ENCODE measurements at regions not wholly inside any gene's neighbourhood (a gene's known extent, or its start where the extent isn't known, plus 50 kb on each side); places are given as distances from the start of the nearest gene placed in this dataset.

DNA sequence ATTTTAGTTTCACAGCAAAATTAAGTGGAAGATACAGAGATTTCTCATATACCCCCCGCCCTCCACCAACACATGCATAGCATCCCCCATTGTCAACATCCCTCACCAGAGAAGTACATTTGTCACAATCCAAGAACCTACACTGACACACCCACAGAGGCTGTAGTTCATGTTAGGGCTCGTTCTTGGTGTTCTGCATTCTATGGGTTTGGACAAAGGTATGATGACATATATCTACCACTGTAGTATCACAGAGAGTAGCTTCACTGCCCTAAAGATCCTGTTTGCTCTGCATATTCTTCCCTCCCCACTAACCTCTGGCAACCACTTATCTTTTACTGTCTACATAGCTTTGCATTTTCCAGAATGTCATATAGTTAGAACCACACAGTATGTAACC, 444.6 kb upstream of the DCN start:
- DNase-seq (ENCODE audit: low read depth, low spot score) = no peak

DNA sequence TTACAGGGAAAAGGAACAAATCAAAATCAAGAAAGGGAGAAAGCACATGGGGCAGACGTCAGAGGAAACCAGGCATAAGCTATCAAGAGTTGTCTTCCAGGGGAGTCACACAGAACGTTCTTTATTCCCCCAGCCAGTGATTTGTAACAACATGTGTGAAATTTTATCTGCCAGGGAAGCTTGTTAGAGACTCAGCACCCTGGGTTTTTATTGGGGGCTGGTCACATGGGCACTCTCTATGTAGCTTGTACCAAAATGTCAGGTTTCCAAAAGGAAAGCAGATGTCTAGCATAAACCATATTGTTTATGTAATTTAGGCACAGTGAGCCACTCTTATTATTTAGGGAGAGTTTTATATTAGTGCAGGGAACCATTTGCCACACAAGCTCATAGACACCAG, 440.4 kb upstream of the DCN start:
- DNase-seq (ENCODE audit: low read depth, low spot score) = no peak

GRCh38 chr12:91622037-91622436, 439.4 kb upstream of the DCN start:
- no peak for DNase-seq (ENCODE audit: low read depth, low spot score)

DNA sequence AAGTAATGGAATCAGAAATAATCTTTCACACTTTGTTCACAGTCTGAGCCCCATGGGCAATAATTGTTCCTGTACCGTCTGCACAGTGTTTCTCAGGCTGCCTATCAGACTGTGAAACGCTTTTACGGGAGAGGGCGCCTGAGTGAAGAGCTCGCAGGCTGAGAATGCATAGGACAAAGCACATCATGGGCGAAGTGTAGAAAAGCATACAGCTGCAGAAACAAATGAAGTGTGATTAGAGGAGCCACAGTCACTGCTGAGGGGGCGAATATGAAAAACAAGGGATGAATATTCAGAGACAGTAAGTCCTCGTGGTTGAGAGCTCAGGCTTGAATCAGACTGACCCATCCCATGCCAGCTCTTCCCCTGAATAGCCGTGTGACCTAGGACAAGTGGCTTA, 438.4 kb upstream of the DCN start:
- peak; percentile 54 for DNase-seq (ENCODE audit: low read depth, low spot score)

DNA sequence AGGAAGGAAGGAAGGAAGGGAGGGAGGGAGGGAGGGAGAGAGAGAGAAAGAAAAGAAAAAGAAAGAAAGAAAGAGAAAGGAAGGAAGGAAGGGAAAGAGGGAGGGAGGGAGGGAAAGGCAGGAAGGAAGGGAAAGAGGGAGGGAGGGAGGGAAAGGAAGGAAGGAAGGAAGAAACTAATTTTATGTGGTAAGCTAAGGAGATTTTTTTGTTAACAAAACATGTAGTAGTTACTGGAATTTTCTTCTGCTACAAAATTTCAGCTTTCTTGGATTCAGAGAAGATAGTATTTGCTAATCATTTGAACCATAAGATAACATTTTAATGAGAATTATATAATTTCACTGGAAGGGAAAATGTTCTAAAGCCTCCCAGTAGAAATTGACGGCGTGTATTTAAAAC, 437.8 kb upstream of the DCN start:
- no peak for DNase-seq (ENCODE audit: low read depth, low spot score)

GRCh38 chr12:91618281-91618680, 435.7 kb upstream of the DCN start:
- no peak for DNase-seq (ENCODE audit: low read depth, low spot score)

- DNase-seq (ENCODE audit: low read depth, low spot score) = peak; percentile 14
Measured at GRCh38 chr12:91617818-91618217, 435.2 kb upstream of the DCN start.

GRCh38 chr12:91616416-91616815, 433.8 kb upstream of the DCN start:
- no peak for DNase-seq (ENCODE audit: low read depth, low spot score)

DNA sequence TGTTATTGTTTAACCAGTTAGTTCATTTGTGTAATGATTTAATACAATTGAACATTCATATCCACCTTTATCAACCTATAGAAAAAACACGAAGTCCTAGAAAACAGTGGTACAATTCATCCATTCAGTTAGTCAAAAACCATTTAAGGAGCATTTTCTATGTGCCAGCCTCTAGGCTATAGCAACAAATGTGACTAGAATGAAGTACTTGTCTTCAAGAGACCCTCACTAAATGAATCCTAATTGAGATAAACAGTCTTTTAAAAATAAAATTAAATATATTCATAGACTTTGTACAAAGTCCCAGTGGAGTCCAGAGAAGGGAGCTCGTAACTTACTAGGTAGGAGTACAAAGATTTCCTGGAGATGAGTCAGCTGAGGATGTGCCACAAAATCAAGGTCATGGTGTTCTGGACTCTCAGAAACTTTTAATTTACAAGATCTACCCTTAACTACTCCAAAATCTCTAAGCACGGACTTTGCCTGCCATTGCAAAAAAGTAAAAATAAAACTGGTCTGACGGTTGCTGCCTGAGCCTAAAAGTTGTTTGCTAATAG, 430.7 kb upstream of the DCN start:
- DNase-seq (ENCODE audit: low read depth, low spot score) = no peak

DNA sequence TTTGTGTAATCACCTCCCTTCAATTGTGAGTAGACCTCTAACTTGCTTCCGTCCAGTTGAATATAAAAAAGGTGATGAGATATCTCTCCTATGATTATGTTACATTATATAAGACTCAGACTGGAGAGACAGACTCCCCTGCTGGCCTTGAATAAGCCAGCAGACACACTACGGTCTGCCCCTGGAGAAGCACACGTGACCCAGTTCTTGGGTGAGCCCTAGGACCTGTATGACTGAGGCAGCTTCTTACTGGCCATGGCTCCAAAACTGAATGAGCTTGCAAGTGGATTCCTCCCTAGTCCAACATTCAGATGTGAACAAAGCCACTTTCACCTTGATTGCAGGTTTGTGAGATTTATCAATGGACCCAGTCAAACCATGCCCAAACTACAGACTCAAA, 427.9 kb upstream of the DCN start:
- no peak for DNase-seq (ENCODE audit: low read depth, low spot score)

DNA sequence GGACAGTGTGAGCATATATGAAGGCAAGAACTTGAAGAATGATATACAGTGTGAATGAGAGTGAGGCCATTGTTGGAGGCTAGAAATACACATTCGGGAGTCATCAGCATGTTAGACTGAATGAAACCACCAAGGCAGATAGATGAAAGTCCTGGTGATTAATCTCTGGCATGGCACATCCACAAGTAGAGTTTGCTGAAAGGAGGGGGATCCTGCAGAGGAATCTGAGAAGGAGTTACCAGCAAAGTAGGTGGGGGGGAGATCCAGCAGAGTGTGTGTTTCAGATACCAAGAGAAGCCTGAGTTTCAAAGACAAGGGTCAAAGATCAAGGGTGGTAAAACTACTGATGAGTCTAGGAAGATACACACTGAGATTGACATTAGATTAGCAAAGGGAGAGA, 426.7 kb upstream of the DCN start:
- DNase-seq (ENCODE audit: low read depth, low spot score) = no peak

DNA sequence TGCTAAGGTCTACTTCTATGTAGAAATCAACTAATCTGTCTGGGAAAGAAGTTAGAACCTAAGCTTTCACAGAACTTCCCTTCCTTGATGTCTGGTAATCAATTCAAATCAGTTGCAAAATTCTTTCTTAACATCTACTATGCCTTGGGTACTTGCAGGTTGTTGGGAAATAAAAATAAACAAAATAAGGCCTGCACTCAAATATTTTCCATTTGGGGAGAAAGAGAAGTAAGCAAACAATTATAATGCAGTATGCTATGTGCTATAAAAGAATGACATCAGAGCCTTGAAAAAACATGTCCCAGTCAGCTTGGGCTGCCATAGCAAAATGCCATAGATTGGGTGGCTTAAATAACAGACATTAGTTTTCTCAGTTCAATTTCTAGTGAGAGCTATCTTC, 425.9 kb upstream of the DCN start:
- DNase-seq (ENCODE audit: low read depth, low spot score) = no peak

- DNase-seq (ENCODE audit: low read depth, low spot score) = no peak
Measured at GRCh38 chr12:91606662-91607377, 424.2 kb upstream of the DCN start.

GRCh38 chr12:91604897-91605296, 422.3 kb upstream of the DCN start:
- peak; percentile 65 for DNase-seq (ENCODE audit: low read depth, low spot score)

- no peak for DNase-seq (ENCODE audit: low read depth, low spot score)
Measured at GRCh38 chr12:91603060-91603459, 420.4 kb upstream of the DCN start.

DNA sequence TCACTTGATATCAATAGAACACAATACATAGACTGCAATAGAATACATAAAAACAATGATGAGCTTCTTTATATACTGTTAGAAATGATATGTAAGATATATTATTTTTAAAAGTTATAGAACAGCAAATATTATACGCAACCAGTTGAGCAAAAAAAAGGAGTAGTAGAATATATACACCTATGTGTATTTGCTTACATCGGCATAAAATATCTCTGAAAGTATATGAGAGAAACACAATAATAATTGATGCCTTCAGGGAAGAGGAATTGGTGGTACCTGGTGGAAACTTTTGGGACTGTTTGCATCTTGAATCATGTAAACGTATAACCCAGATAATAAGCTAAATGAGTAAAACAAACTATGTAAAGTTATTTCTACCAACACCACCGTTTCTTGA, 418.4 kb upstream of the DCN start:
- DNase-seq (ENCODE audit: low read depth, low spot score) = no peak

DNA sequence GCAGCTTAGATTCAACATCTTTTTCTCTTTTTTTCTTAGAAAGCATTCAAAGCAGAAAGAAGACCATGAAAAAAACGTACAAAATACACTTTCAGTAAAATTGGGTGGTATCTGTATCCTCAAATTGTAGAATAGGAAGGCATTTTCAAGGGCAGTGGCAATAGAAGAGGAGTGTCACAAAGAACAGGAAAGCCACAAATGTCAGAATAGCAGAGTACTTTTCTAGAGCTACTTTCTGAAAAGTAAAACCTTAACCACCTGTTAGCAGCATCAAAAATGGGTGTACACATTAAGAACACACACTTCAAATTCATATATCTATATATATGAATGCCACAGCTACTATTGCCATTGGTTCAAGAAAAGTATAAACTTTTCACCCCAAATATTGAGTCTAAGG, 412.1 kb upstream of the DCN start:
- no peak for DNase-seq (ENCODE audit: low read depth, low spot score)

DNA sequence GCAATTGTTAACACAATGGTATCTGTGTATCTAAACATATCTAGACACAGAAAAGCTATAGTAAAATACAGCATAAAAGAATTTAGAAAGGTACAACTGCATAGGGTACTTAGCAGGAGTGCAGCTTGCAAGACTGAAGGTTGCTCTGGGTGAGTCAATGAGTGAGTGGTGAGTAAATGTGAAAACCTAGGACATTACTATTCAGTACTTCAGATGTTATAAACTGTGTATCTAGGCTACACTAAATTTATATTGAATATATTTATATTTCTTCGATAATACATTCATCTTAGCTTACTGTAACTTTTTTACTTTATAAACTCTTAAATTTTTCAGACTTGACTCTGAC, 409.0 kb upstream of the DCN start:
- no peak for DNase-seq (ENCODE audit: low read depth, low spot score)

GRCh38 chr12:91590966-91591638, 408.5 kb upstream of the DCN start:
- no peak for DNase-seq (ENCODE audit: low read depth, low spot score)

- no peak for DNase-seq (ENCODE audit: low read depth, low spot score)
Measured at GRCh38 chr12:91588874-91589454, 406.3 kb upstream of the DCN start.

DNA sequence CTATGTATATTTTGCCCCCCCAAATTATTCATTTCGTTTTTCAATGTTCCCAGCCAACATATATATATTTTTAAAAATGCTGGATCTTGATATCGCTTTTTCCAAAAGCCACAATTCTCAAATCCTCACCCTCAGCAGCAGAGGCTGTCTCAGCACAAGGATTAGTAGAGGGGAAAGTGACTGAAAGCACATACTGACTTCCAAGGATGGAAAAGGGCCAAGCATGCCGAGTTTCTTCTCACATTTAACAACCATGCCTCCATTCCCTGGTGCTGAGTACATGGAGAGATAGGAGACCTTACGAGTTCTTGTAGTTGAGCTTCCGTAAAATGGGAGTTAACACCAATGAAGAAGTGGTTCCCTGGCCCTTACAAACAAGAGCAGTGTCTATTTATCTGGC, 403.4 kb upstream of the DCN start:
- no peak for DNase-seq (ENCODE audit: low read depth, low spot score)

- DNase-seq (ENCODE audit: low read depth, low spot score) = no peak
Measured at GRCh38 chr12:91582811-91583210, 400.2 kb upstream of the DCN start.
